Left renal pelvis (tissue), 4 donors: ENCODE measurements at regions not wholly inside any gene's neighbourhood (a gene's known extent, or its start where the extent isn't known, plus 50 kb on each side); places are given as distances from the start of the nearest gene placed in this dataset.

Experiments used
- DNase-seq, 4 donors: peaks; one replicate each; pipeline ENCODE4 v3.0.0-alpha.2; 2013; ENCODE audit warnings: low read depth in 4 of 4, low spot score in 3 of 4

DNA sequence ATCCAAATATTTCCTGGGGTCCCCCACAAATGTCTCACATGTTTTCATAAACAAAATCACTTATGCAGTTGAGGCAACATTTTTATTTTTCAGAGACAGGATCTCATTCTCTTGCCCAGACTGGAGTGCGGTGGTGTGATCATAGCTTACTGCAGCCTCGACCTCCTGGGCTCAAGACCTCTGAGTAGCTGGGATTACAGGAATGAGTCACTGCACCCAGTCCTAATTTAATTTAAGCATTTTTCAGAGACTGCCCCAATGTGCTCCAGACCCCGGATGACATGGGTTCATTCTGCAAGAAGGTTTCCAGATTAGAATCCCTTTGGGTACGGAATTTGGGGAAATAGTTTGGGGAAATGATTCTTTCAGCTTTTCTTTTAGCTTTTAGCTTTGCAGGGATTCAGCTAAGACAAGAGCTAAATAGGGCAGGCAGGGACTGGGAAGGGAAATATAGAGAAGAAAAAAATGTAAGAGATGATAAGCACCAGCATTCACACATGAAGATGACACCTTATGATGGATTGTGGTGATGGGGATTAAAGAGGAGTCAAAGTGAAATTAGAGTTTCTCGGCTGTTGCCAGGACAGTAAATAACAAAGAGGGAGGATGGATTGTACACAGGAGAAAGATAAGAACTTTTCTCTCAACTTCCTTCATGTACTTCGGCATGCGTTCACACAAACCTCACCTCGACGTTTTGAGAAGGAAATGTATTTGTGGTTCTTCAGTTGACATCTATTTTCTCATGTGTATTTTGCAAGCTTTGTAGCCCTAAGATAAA, 169.4 kb upstream of the TAB2 start:
- DNase-seq = no peak

- DNase-seq = no peak
Observed at GRCh38 chr6:149149653-149150052, 167.9 kb upstream of the TAB2 start.

GRCh38 chr6:149150301-149150700, 167.2 kb upstream of the TAB2 start:
- no peak for DNase-seq

DNA sequence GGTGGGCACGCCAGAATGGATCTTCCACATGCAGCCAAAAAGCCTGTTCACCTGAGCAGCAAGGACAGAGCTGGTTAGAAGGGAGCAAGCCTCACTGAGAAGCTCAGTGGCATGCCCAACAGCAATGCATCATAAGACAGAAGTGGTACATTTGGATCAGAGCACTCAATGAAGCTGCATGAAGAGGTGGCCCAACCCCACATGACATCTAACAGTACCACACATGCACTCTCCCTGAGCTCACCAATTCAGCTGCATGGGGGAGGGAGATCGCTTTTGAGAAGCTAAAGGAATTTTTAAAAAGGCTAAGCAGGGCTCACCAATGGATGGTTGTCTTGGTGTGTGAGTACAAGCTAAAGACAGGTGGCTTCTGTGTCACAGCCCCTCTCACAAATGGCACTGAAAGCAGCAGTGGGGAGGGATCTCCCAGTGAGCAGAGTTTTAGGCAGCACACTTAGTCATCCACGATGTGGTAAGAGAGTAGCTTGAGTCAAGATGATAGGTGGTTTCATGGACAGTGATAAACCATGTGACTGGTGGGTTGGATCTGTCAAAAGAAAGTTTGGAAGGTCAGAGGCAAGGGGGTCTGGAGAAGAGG, 166.6 kb upstream of the TAB2 start:
- DNase-seq = no peak

GRCh38 chr6:149152521-149152920, 165.0 kb upstream of the TAB2 start:
- DNase-seq = no peak

GRCh38 chr6:149153100-149153499, 164.4 kb upstream of the TAB2 start:
- DNase-seq = no peak

- DNase-seq = no peak
Observed at GRCh38 chr6:149153693-149154092, 163.8 kb upstream of the TAB2 start.

- no peak for DNase-seq
Observed at GRCh38 chr6:149154261-149154821, 163.2 kb upstream of the TAB2 start.

DNA sequence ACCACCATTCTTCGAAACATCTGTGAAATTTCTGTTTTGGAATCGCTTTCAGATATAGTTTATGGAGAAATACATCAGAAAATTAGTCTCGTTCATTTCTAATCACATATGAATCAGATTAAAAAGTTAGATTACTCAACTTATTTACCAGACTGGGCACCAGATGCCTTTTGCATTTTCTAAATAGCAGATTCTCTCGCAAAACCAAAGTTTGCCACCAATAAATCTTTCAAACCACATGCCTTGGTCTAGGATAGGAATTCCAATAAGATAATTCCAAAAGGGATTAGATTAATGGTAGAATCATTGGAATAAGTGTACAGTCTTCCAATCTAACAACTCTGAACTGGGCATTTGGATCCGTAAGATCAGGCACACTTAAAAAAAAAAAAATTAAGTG, 160.4 kb upstream of the TAB2 start:
- DNase-seq = no peak

DNA sequence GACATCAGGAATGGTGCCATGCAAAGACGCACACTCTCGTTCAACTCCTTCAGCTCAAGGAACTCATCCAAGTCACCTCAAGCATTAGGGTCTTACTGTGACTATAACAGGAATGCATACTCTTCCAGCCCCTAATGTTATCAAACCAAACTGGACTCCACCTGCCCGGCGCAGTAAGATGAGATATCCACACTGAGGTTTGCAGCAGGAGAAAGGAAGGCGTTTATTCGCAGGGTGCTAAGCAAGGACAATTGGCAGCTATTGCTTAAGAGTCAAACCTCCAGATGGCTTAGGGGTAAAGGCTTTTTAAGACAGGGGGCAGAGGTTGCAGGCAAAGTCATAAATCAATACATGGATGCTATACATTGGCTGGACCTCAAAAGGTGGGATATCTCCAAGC, 159.4 kb upstream of the TAB2 start:
- no peak for DNase-seq

- no peak for DNase-seq
Observed at GRCh38 chr6:149160943-149161342, 156.6 kb upstream of the TAB2 start.

GRCh38 chr6:149162924-149163323, 154.6 kb upstream of the TAB2 start:
- no peak for DNase-seq

GRCh38 chr6:149164199-149164750, 153.2 kb upstream of the TAB2 start:
- no peak for DNase-seq

DNA sequence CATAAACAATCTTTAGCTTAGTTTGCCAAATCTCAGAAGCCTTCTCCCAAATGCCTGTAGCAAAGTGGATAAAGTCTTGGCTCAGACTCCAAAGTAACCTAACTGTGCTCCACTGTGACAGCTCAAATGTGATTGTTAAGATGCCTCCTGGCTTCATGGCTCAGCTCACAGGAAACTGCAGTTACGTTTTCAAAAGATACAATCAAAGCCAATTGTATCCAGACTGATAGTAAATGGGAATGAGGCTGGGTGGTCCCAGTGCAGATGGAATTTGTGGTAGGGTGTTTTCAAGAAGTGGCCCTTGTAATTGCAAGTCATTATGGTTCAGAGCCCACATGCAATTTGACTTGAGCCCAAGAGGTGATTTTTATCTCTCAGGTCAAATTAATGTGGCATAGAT, 151.2 kb upstream of the TAB2 start:
- no peak for DNase-seq

GRCh38 chr6:149166747-149167146, 150.8 kb upstream of the TAB2 start:
- DNase-seq = no peak

DNA sequence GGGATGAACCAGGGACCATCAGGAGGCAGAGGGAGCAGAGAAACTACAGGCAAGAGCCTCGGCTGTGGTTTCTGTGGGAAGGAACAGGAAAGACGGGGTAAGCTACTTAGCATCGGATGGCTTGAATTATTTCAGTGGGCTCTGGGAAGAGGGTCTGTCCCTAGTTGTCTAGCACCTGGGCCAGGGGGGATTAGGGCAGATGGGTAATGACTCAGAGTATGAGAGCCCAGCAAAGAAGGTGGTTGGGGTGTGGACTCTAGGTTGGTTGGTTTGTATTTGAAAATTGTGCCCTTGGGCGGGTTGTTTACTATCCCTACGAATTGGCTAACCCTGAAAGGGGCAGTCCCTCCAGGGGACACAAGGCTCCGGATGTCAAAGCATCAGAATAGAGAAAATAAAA, 148.5 kb upstream of the TAB2 start:
- no peak for DNase-seq

GRCh38 chr6:149169761-149170511, 147.6 kb upstream of the TAB2 start:
- DNase-seq = no peak

GRCh38 chr6:149170564-149171452, 146.7 kb upstream of the TAB2 start:
- DNase-seq = peak in 3 of 4 donors; percentile 24 to 45 (median 33)

GRCh38 chr6:149173222-149173621, 144.3 kb upstream of the TAB2 start:
- no peak for DNase-seq

- DNase-seq = no peak
Observed at GRCh38 chr6:149174962-149175361, 142.6 kb upstream of the TAB2 start.
